ENCODE measurements at regions not wholly inside any gene's neighbourhood (a gene's known extent, or its start where the extent isn't known, plus 50 kb on each side); places are given as distances from the start of the nearest gene placed in this dataset.

- TF ChIP-seq ZSCAN29 (IDR thresholded peaks at IDR 0.05) = no peak
- TF ChIP-seq CTCF (IDR thresholded peaks at IDR 0.05 in 2 of 3, conservative IDR thresholded peaks at IDR 0.05 in 1 of 3; ENCODE audit: insufficient read depth in 2 of 3, low read depth in 1 of 3, low read length in 3 of 3) = no peak
- TF ChIP-seq JUND (IDR thresholded peaks at IDR 0.05; ENCODE audit: borderline replicate concordance, low read depth, low read length) = no peak
- TF ChIP-seq JUND (tag; IDR thresholded peaks at IDR 0.05; ENCODE audit: borderline replicate concordance, low read depth, low read length) = no peak
- no peak for TF ChIP-seq MYBL2 (IDR thresholded peaks at IDR 0.05; ENCODE audit: low read depth)
- no peak for TF ChIP-seq MYBL2 (CRISPR knock-in tag; IDR thresholded peaks at IDR 0.05; ENCODE audit: borderline replicate concordance)
- no peak for TF ChIP-seq MTA3 (IDR thresholded peaks at IDR 0.05; ENCODE audit: borderline replicate concordance)
- TF ChIP-seq ZBTB26 (CRISPR knock-in tag; IDR thresholded peaks at IDR 0.05) = no peak
- TF ChIP-seq SIN3A (IDR thresholded peaks at IDR 0.05; ENCODE audit: borderline replicate concordance in 2 of 2, control insufficient read depth in 1 of 2, low read depth in 2 of 2, low read length in 2 of 2) = no peak
- no peak for TF ChIP-seq TAF1 (IDR thresholded peaks at IDR 0.05; ENCODE audit: control insufficient read depth, extremely low read depth, insufficient read depth, low read length, severe bottlenecking)
- no peak for TF ChIP-seq ZNF217 (CRISPR knock-in tag; IDR thresholded peaks at IDR 0.05)
- TF ChIP-seq CHCHD3 (CRISPR knock-in tag; IDR thresholded peaks at IDR 0.05) = no peak
- TF ChIP-seq FOSL1 (tag; conservative IDR thresholded peaks at IDR 0.05) = no peak
- no peak for TF ChIP-seq E2F4 (CRISPR knock-in tag; IDR thresholded peaks at IDR 0.05; ENCODE audit: low read depth)
- TF ChIP-seq ESRRA (IDR thresholded peaks at IDR 0.05; ENCODE audit: borderline replicate concordance, low read depth) = no peak
- no peak for TF ChIP-seq ZNF239 (CRISPR knock-in tag; IDR thresholded peaks at IDR 0.05)
These were observed 445.7 kb downstream of the CDH8 start for GRCh38 chr16:61590577-61590976.
